ENCODE measurements at regions not wholly inside any gene's neighbourhood (a gene's known extent, or its start where the extent isn't known, plus 50 kb on each side); places are given as distances from the start of the nearest gene placed in this dataset.

DNA sequence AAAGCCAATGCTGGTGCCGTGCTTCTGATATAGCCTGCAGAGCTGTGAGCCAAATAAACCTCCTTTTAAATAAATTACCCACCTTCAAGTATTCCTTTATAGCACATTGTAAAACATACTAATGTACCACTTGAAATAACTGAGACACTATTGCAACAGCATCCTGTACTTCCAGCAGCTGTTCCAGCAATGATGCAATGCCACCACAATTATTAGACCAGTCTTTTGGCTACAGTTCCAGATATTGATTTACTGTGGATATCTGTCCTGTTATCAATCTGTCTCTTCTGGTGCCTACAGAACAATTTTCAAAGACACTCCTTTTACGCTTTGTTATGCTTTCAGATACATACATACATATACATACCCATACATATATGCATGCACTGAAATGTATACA is 567.9 kb downstream of the TAF11L14 start:
- Histone ChIP-seq H3K4me2 (ENCODE audit: insufficient read depth, insufficient read length, low read length) (no peak overlapping the region), H3K23me2 (ENCODE audit: insufficient read length, low read depth, low read length, poor library complexity, severe bottlenecking) (no peaks in the 10 kb centered on the region), H3K14ac (ENCODE audit: insufficient read depth, low read length) (no peak overlapping the region), H2AK5ac (ENCODE audit: insufficient read length, low read length) (no peak overlapping the region), H4K91ac (ENCODE audit: insufficient read length, low read depth, low read length) (no peak overlapping the region), H3K23ac (ENCODE audit: insufficient read length, low read depth, low read length) (no peak overlapping the region), H3K9ac (ENCODE audit: extremely low read depth, insufficient read length, low read length) (no peak overlapping the region), H3K4me1 (ENCODE audit: insufficient read depth, low read length) (no peaks in the 10 kb centered on the region), H4K5ac (ENCODE audit: insufficient read length, low read depth, low read length) (no peak overlapping the region), H2BK120ac (ENCODE audit: low read depth, low read length, poor library complexity, severe bottlenecking) (no peak overlapping the region), H4K20me1 (ENCODE audit: control insufficient read depth, insufficient read depth, insufficient read length) (no peaks in the 10 kb centered on the region), H3K9me3 (ENCODE audit: control insufficient read depth, low read depth, low read length) (peaks cover 17% of the 10 kb centered on the region), H3K79me2 (ENCODE audit: insufficient read depth, low read length) (no peaks in the 10 kb centered on the region), H3K56ac (ENCODE audit: insufficient read length, low read depth, low read length) (no peak overlapping the region), H3K18ac (ENCODE audit: insufficient read length, low read depth, low read length) (no peak overlapping the region), H3K27ac (ENCODE audit: insufficient read length, low read depth, low read length) (no peak overlapping the region), H4K8ac (replicated peaks; ENCODE audit: insufficient read length, low read depth, low read length) (no peak overlapping the region), H2BK15ac (ENCODE audit: low read depth, low read length) (no peak overlapping the region), H3T11ph (ENCODE audit: low read length) (no peak overlapping the region), H3K27me3 (ENCODE audit: insufficient read depth, low read length) (no peaks in the 10 kb centered on the region), H3K79me1 (ENCODE audit: insufficient read depth, low read depth, low read length, poor library complexity, severe bottlenecking) (no peaks in the 10 kb centered on the region), H3K4ac (ENCODE audit: low read depth, low read length) (no peak overlapping the region), H2AFZ (ENCODE audit: low read length) (no peak overlapping the region), H2BK20ac (ENCODE audit: low read depth, low read length, poor library complexity, severe bottlenecking) (no peak overlapping the region), H2BK12ac (ENCODE audit: insufficient read length, low read depth, low read length) (no peak overlapping the region), H2BK5ac (ENCODE audit: insufficient read length, low read length) (no peak overlapping the region)
- TF ChIP-seq, protein P1, sequence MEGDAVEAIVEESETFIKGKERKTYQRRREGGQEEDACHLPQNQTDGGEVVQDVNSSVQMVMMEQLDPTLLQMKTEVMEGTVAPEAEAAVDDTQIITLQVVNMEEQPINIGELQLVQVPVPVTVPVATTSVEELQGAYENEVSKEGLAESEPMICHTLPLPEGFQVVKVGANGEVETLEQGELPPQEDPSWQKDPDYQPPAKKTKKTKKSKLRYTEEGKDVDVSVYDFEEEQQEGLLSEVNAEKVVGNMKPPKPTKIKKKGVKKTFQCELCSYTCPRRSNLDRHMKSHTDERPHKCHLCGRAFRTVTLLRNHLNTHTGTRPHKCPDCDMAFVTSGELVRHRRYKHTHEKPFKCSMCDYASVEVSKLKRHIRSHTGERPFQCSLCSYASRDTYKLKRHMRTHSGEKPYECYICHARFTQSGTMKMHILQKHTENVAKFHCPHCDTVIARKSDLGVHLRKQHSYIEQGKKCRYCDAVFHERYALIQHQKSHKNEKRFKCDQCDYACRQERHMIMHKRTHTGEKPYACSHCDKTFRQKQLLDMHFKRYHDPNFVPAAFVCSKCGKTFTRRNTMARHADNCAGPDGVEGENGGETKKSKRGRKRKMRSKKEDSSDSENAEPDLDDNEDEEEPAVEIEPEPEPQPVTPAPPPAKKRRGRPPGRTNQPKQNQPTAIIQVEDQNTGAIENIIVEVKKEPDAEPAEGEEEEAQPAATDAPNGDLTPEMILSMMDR (conservative IDR thresholded peaks at IDR 0.05), result no peak
- Mint-ChIP-seq H3K36me3 (ENCODE audit: insufficient read depth in 1 of 3, low read depth in 3 of 3) (peaks cover 9 to 22% (median 21%) of the 10 kb centered on the region in 3 experiments), H3K4me3 (no peak overlapping the region), H3K4me1 (peaks cover 0 to 9% of the 10 kb centered on the region in 2 experiments; a peak in 3 of 4 replicates), H3K27ac (no peak overlapping the region), H3K9me3 (peaks cover 22 to 30% of the 10 kb centered on the region in 2 experiments), H3K27me3 (ENCODE audit: low read depth) (no peaks in the 10 kb centered on the region)
- DNase-seq, result no peak
- WGBS (ENCODE audit: extremely low coverage, insufficient read length, low lambda C conversion rate), result no CpG with 5 or more reads among the region's 2 CpGs

Data from H9 (cell line).